Small intestine (tissue), 7 donors: ENCODE measurements at regions not wholly inside any gene's neighbourhood (a gene's known extent, or its start where the extent isn't known, plus 50 kb on each side); places are given as distances from the start of the nearest gene placed in this dataset.

Experiments used
- DNase-seq, 2 donors: peaks; one replicate each; pipeline versions ENCODE4 v3.0.0 to v3.0.0-alpha.2; 2013
- FAIRE-seq: peaks from 2 replicates; lab custom pipeline; 2012; peaks lifted over from hg19 to GRCh38; lab: Jason Lieb, UNC
- H3K27ac ChIP-seq, 3 donors: one replicate each; pipeline ENCODE4 v1.5.1; 2013; ENCODE audit warnings: low read length in 2 of 3, mild to moderate bottlenecking in 2 of 3, control low read depth in 1 of 3, inconsistent platforms in 1 of 3, low read depth in 1 of 3, moderate library complexity in 1 of 3
- H3K27me3 ChIP-seq, 3 donors: one replicate each; pipeline ENCODE4 v1.6.1; 2013; ENCODE audit warnings: low read length in 3 of 3, inconsistent platforms in 1 of 3; ENCODE audit not compliant: control insufficient read depth in 3 of 3, insufficient read depth in 3 of 3
- H3K36me3 ChIP-seq, 3 donors: one replicate each; pipeline ENCODE4 v1.6.1; 2013; ENCODE audit warnings: low read length in 3 of 3, inconsistent platforms in 1 of 3, low read depth in 1 of 3, mild to moderate bottlenecking in 1 of 3, moderate library complexity in 1 of 3; ENCODE audit not compliant: control insufficient read depth in 3 of 3, insufficient read depth in 2 of 3
- H3K4me1 ChIP-seq, 3 donors: one replicate each; pipeline ENCODE4 v1.6.1; 2013; ENCODE audit warnings: low read length in 2 of 3, inconsistent platforms in 1 of 3, low read depth in 1 of 3, mild to moderate bottlenecking in 1 of 3, moderate library complexity in 1 of 3; ENCODE audit not compliant: control insufficient read depth in 3 of 3, insufficient read depth in 2 of 3
- H3K4me3 ChIP-seq, 3 donors: one replicate each; pipeline ENCODE4 v1.5.1; 2013; ENCODE audit warnings: low read length in 3 of 3, control low read depth in 1 of 3, inconsistent platforms in 1 of 3, low read depth in 1 of 3, mild to moderate bottlenecking in 1 of 3, moderate library complexity in 1 of 3
- H3K9me3 ChIP-seq, 2 donors: one replicate each; pipeline ENCODE4 v1.6.1; 2013; ENCODE audit warnings: low read depth in 1 of 2, low read length in 1 of 2; ENCODE audit not compliant: control insufficient read depth in 2 of 2, insufficient read depth in 1 of 2
- WGBS, 3 donors: extraction: QIAGEN DNeasy Blood & Tissue Kit; methylation state at CpG; one replicate each; pipeline ENCODE4 v1.1.7; 2013; 5-methylcytosine and 5-hydroxymethylcytosine counted together
- donor health status: healthy with polysubstance abuse.
- donor health status: control.
- donor health status: control.
- donor health status: Bipolar disorder and iron deficiency.
- donor health status: healthy.

DNA sequence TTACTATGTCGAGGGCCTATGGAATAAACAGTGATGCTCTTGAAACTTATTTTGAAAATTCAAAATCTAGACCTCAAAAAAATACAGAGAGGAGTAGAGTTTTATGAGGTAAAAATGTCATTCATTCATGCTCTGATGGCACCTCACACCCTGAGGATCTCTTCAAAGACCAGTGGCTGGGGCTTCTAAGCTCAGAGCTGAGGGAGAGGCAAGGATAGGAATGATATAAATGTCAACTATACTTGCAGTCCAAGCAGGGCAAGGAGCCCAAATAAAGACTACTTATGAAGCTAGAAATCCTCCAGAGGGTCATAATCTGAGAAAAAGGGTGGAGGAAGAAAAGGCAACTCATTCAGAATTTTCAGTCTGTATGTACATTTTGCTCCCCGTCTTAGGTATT is 136.7 kb upstream of the CARMIL1 start:
- FAIRE-seq, result no peak
- peak overlapping the region in 1 of 3 donors; percentile 16 for H3K27ac ChIP-seq
- H3K4me3 ChIP-seq, result no peak overlapping the region
- H3K4me1 ChIP-seq, result no peaks in the 10 kb centered on the region
- no peaks in the 10 kb centered on the region for H3K9me3 ChIP-seq
- no peaks in the 10 kb centered on the region for H3K36me3 ChIP-seq
- no peak for DNase-seq
- WGBS, 3 donors, result 72 to 90% (median 79%) methylated on average over 2 of the region's 2 CpGs
- no peaks in the 10 kb centered on the region for H3K27me3 ChIP-seq

DNA sequence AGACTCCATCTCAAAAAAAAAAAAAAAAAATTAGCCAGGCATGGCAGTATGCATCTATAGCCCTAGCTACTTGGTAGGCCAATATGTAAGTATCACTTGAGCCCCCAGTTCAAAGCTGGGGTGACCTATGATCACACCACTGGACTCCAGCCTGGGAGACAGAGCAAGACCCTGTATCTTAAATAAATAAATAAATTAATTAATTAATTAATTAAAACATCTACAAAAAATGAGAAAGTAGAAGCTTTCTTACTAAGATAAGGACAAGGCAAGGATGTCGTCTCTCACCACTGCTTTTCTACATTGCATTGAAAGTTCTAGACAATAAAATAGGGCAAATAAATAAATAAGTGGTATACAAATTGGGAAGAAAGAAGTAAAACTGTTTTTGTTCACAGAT is 134.3 kb upstream of the CARMIL1 start:
- Histone ChIP-seq H3K9me3 (no peaks in the 10 kb centered on the region), H3K27me3 (no peaks in the 10 kb centered on the region), H3K36me3 (no peaks in the 10 kb centered on the region), H3K4me3 (no peak overlapping the region), H3K4me1 (no peaks in the 10 kb centered on the region), H3K27ac (no peak overlapping the region)
- DNase-seq (no peak), FAIRE-seq (no peak)
- 89 to 100% (median 98%) methylated on average over 1 of the region's 1 CpG for WGBS, 3 donors

DNA sequence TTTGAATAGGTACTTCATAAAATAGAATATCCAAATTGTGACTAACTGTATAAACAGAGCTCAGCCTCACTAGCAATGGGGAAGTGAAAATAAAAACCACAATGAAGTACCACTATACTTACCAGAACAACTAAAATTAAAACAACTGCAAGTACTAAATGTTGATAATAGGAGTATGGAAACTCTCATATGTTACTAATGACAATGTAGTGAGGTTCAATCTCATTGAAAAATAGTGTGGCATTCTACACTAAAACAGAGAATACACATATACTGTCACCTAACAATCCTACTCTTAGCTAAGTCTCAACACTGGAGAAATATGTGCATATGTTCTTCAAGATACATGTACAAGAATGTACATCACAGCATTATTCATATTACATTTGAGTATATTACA is 132.0 kb upstream of the CARMIL1 start:
- no peak for DNase-seq
- FAIRE-seq, result no peak
- H3K4me1 ChIP-seq, result no peaks in the 10 kb centered on the region
- H3K36me3 ChIP-seq, result no peaks in the 10 kb centered on the region
- H3K27me3 ChIP-seq, result no peaks in the 10 kb centered on the region
- no peak overlapping the region for H3K27ac ChIP-seq
- H3K9me3 ChIP-seq, result no peaks in the 10 kb centered on the region
- H3K4me3 ChIP-seq, result no peak overlapping the region

DNA sequence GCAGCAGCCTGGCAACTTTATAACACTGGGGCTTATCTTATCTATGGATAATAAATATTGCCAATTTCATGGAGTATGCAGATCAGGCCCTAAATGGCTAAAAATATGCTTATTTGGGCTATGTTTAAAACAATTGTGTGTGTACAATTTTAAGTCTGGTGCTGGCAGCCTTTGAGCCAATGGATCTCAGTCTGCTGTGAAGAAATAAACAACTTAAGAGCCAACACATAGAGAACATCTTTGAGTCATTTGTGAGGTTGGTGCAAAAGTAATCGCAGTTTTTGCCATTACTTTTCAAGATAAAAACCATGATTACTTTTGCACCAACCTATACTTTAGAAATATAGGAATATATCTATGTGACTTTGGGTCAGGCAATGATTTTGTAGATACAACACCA is 129.1 kb upstream of the CARMIL1 start:
- FAIRE-seq, result no peak
- Histone ChIP-seq H3K9me3 (peaks cover 0 to 5% of the 10 kb centered on the region in 2 donors), H3K27me3 (no peaks in the 10 kb centered on the region), H3K27ac (no peak overlapping the region), H3K4me3 (no peak overlapping the region), H3K4me1 (no peaks in the 10 kb centered on the region), H3K36me3 (no peaks in the 10 kb centered on the region)
- no peak for DNase-seq
- WGBS, 3 donors, result 77 to 85% (median 81%) methylated on average over 1 of the region's 1 CpG

DNA sequence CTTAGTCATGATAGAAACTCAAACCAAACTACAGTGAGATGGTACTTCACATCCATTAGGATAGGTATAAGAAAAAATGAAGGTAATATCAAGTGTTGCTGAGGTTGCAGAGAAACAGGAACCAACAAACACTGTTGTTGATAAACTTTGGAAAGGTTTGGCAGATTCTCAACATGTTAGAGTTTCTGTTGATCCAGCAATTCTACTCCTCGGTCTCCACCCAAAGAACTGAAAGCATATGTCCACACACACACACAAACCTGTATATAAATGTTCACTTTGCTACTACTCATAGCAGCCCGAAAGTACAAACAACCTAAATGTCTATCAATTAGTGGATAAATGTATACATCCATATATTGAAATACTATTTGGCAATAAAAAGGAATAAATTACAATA is 128.3 kb upstream of the CARMIL1 start:
- WGBS, 3 donors, result 62 to 80% (median 73%) methylated on average over 2 of the region's 2 CpGs
- H3K9me3 ChIP-seq, result peaks cover 0 to 5% of the 10 kb centered on the region in 2 donors
- no peak for FAIRE-seq
- no peaks in the 10 kb centered on the region for H3K4me1 ChIP-seq
- no peak overlapping the region for H3K4me3 ChIP-seq
- no peaks in the 10 kb centered on the region for H3K27me3 ChIP-seq
- no peaks in the 10 kb centered on the region for H3K36me3 ChIP-seq
- no peak for DNase-seq
- H3K27ac ChIP-seq, result no peak overlapping the region

DNA sequence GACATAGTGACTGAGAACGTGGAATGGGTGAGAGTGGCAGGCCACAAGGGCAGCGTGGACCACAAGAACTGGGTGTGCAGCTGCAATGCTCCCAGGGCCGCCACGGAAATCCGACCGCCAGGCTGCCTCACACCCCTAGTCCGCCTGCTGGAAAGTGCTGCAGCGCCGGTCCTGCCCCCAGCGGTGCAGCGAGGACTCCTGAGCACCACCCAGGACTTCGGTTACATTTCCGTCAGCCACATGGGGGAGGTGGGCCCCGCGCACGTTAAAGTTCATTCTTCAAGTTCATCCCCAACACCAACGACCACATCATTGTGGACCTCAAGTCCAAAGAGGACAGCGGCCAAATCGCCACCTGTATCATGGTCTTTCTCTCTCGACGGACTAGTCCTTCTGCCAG is 126.1 kb upstream of the CARMIL1 start:
- Histone ChIP-seq H3K9me3 (peaks cover 0 to 15% of the 10 kb centered on the region in 2 donors), H3K27me3 (no peaks in the 10 kb centered on the region), H3K4me1 (no peaks in the 10 kb centered on the region), H3K27ac (no peak overlapping the region), H3K36me3 (no peaks in the 10 kb centered on the region), H3K4me3 (no peak overlapping the region)
- no peak for FAIRE-seq
- DNase-seq, result no peak
- WGBS, 3 donors, result 94 to 97% (median 94%) methylated on average over 17 to 21 of the region's 21 CpGs

DNA sequence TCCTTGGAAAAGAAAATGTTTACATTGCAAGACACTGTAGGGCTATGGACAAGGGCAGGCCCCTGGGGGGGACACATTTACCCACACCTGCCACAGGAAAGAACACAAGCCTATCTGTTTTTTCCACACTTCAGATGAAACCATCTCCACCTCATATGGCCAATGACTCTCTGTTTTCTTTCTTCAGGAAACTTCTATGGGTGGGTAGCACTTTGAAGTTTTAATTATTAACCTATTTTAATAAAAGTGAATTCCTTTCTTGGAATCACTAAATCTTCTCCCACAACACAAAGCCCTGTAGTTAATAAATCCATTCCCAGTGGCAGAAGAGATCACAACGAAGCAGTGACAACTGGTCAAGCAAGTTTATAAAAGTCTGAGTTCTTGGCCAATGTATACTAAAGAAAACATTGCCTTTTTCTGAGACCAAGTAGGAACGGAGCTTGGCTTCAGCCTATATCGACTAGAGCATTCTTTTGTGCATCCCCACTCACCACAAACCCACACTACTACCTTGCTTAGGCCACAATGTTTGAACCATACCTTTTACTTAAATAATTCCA is 125.1 kb upstream of the CARMIL1 start:
- Histone ChIP-seq H3K36me3 (no peaks in the 10 kb centered on the region), H3K27ac (peak overlapping the region in 1 of 3 donors; percentile 16), H3K4me1 (no peaks in the 10 kb centered on the region), H3K9me3 (peaks cover 0 to 26% of the 10 kb centered on the region in 2 donors), H3K27me3 (no peaks in the 10 kb centered on the region), H3K4me3 (no peak overlapping the region)
- peak in 1 of 2 donors; percentile 29 for DNase-seq
- FAIRE-seq, result no peak
- WGBS, 3 donors, result 17 to 60% (median 30%) methylated on average over 3 of the region's 3 CpGs

DNA sequence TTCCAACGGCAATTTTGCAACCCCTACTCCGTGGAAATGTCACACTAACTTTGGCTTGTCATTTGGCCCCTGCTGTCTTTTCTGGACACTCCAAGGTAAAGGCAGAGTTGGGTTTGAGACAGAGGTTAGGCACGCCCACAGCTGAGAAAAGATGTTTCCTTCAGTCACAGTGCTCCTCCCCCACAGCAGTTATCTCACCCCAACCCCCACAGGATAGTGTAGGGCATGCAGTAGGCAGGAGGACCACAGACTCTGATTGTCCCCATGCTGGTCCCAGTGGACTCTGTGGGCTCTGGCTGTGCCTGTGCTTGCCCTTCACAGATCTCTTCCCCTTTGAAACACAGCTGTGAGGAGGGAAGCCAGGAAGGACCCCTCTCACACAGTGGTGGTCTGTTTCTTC is 124.0 kb upstream of the CARMIL1 start:
- Histone ChIP-seq H3K9me3 (peaks cover 0 to 27% of the 10 kb centered on the region in 2 donors), H3K36me3 (no peaks in the 10 kb centered on the region), H3K27me3 (no peaks in the 10 kb centered on the region), H3K4me1 (no peaks in the 10 kb centered on the region), H3K27ac (no peak overlapping the region), H3K4me3 (no peak overlapping the region)
- no peak for FAIRE-seq
- no peak for DNase-seq
- WGBS, 3 donors, result 80 to 91% (median 84%) methylated on average over 3 of the region's 3 CpGs

DNA sequence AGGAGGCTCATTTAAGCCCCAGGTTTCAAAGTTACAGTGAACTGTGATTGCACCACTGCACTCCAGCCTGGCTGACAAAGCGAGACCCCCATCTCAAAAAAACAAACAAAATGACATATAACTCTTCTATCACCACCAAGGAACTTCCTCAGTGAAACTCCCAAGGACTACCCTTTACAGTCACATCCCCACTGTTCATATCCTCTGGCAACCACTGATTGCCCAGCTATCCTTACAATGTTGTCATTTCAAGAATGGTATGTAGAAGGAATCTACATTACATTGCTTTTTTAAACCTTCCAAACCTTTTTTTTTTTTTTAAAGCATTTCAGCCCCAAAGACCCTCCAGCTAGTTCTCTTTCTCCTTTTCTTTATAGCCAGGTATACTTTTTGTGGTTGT is 123.1 kb upstream of the CARMIL1 start:
- Histone ChIP-seq H3K27ac (no peak overlapping the region), H3K9me3 (peaks cover 0 to 27% of the 10 kb centered on the region in 2 donors), H3K4me3 (no peak overlapping the region), H3K27me3 (no peaks in the 10 kb centered on the region), H3K4me1 (no peaks in the 10 kb centered on the region), H3K36me3 (no peaks in the 10 kb centered on the region)
- DNase-seq, result no peak
- 74 to 86% (median 76%) methylated on average over 1 of the region's 1 CpG for WGBS, 3 donors
- FAIRE-seq, result no peak
